HG03097 (cell line): ENCODE measurements at regions not wholly inside any gene's neighbourhood (a gene's known extent, or its start where the extent isn't known, plus 50 kb on each side); places are given as distances from the start of the nearest gene placed in this dataset.

Experiments used
- ATAC-seq: cut with Tn5 transposase; IDR thresholded peaks from one replicate; pipeline ENCODE4 v1.9.1; 2021; ENCODE audit not compliant: unreplicated experiment, low FRiP score

- ATAC-seq, result no peak
These were observed 73.2 kb upstream of the NR3C1 start for GRCh38 chr5:143476601-143477211.

DNA sequence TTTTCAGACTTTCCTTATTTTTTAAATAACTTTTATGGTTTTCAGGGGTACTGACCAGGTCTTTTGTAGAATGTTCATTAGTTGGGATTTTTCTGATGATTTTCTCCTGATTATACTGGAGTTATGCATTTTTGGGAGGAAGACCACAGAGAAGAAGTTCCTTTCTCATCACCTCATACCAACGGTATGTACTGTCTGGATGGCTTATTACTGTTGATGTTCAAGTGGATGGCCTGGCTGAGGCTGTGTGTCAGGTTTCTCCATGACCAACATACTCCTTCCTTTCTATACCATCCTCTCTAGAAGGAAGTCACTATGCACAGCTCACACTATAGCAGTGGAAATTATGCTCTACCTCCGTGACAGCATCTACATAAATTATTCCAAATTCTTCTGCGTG, 71.1 kb upstream of the NR3C1 start:
- no peak for ATAC-seq

DNA sequence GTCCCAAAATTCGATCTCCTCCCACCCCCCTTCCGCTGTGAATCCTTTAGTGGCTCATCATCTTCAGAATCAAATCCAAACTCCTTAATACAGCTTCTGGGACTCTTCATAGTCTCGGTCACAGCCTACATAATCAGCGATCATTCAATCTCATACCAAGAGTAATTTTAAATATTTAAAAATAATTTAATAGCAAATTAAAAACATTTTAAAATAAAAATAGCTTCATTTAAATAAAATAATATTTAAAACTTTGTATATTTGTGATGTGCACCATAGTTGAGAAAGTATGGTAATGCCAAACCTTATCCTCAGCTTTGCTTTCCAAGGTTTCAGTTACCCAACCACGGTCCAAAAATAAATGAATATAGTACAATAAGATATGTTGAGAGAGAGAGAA, 70.0 kb upstream of the NR3C1 start:
- ATAC-seq, result no peak

DNA sequence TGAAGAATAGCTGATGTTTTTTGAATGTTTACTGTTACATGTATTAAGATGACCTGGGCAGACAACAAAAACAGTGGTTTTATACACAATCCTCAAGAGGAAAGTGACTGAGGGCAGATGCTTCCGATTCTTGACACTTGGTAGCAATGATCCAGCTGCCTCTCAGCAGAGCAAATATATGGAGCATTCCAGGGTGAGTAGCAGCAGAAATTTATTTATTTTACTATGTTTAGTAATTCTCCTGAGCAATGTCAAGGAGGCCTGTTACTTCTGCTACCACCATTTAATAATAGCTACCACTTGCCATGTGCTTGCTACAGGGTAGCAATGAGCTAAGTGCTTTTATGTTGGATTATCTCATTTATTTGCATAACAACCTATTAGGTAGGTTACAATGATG, 69.1 kb upstream of the NR3C1 start:
- ATAC-seq, result no peak

- no peak for ATAC-seq
These were observed 68.4 kb upstream of the NR3C1 start for GRCh38 chr5:143471666-143472464.

DNA sequence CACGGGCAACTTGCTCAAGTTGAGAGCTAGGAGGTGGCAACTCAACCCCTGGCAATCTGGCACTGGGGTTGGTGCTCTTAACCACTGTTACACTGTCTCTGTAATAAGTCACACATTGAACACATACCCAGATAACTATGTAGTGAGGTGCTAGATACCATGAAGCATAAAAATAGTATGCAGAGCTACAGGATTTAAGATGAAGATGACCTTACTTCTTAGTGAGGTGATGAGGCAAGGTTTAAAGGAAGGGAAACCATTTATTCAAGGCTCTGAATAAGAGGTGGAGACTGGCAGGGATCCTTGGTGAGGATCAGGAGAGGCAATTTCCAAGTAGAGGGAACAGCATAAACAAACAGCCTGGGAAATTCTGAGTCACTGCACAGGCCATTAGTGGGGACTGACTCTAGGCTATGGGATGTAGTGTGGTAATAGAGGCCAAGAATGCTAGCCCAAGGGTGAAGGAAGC, 67.6 kb upstream of the NR3C1 start:
- ATAC-seq, result no peak

GRCh38 chr5:143470120-143470519, 66.6 kb upstream of the NR3C1 start:
- ATAC-seq, result no peak

- ATAC-seq, result no peak
These were observed 65.6 kb upstream of the NR3C1 start for GRCh38 chr5:143469125-143469524.

DNA sequence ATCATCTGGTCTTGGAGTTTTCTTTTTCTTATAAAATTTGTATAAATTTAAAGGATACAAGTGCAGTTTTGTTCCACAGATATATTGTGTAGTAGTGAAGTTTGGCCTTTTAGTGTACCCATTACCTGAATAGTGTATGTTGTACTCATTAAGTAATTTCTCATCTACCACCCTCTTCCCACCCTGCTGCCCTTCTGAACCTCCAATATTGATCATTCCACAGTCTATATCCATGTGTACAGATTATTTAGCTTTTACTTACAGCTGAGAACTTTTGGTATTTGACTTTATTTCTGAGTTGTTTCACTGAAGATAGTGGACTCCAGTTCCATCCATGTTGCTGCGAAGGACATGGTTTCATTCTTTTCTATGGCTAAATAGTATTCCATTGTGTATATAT, 63.1 kb upstream of the NR3C1 start:
- ATAC-seq, result no peak

- ATAC-seq, result no peak
These were observed 61.4 kb upstream of the NR3C1 start for GRCh38 chr5:143464723-143465490.

GRCh38 chr5:143462431-143462830, 58.9 kb upstream of the NR3C1 start:
- no peak for ATAC-seq

- no peak for ATAC-seq
These were observed 55.9 kb upstream of the NR3C1 start for GRCh38 chr5:143459433-143459832.

GRCh38 chr5:143456952-143457547, 53.6 kb upstream of the NR3C1 start:
- no peak for ATAC-seq

- no peak for ATAC-seq
These were observed 51.5 kb upstream of the NR3C1 start for GRCh38 chr5:143454936-143455516.

DNA sequence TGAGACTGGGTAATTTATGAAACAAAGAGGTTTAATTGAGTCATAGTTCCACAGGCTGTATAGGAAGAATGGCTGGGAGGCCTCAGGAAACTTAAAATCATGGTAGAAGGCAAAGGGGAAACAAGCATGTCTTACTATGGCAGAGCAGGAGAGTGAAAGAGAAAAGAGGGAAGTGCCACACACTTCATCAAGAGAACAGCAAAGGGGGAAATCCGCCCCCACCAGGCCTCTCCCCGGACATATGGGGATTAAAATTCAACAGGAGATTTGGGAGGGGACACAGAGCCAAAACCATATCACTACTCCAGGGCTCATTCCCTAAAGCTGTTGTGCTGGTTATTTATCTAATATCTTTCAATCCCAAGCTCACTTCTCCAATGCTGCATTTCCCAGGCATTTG, 50.2 kb upstream of the NR3C1 start:
- no peak for ATAC-seq
